Gastroesophageal sphincter (tissue), 4 donors: ENCODE measurements at regions not wholly inside any gene's neighbourhood (a gene's known extent, or its start where the extent isn't known, plus 50 kb on each side); places are given as distances from the start of the nearest gene placed in this dataset.

Experiments
- ATAC-seq: fragments of 150-250 bp; one replicate; pipeline ENCODE4 v1.9.1; 2016; ENCODE audit warnings: mild to moderate bottlenecking, moderate library complexity
- H3K27ac ChIP-seq, 4 donors: fragments of 200-600 bp; sonication (generic) in 3 of 4; 1 replicate in 3 of 4; 2 replicates in 1 of 4; pipeline ENCODE4 v1.5.1; 2016 to 2019
- H3K27me3 ChIP-seq: fragments of 200-600 bp; sonication (generic); one replicate; pipeline ENCODE4 v1.5.1; 2019
- H3K36me3 ChIP-seq, 2 donors: fragments of 200-600 bp; sonication (generic); one replicate each; pipeline ENCODE4 v1.5.1; 2019; ENCODE audit warnings: control low read depth in 1 of 2
- H3K4me1 ChIP-seq, 3 donors: fragments of 200-600 bp; sonication (generic); 1 replicate in 2 of 3; 2 replicates in 1 of 3; pipeline ENCODE4 v1.5.1; 2016 to 2019; ENCODE audit warnings: control low read depth in 2 of 3
- H3K4me3 ChIP-seq, 2 donors: fragments of 200-600 bp; sonication (generic); one replicate each; pipeline ENCODE4 v1.5.1; 2019; ENCODE audit warnings: mild to moderate bottlenecking in 1 of 2, moderate library complexity in 1 of 2
- H3K9me3 ChIP-seq, 3 donors: fragments of 200-600 bp; sonication (generic); one replicate each; pipeline ENCODE4 v1.5.1; 2017 to 2019; ENCODE audit warnings: control low read depth in 2 of 3
- EP300 ChIP-seq: sonication (generic); formaldehyde crosslinking; IDR thresholded peaks from one replicate; pipeline ENCODE4 v1.6.1; 2017; ENCODE audit warnings: antibody characterized with exemption, mild to moderate bottlenecking
- POLR2A ChIP-seq, 2 donors: fragments of 450-650 bp; IDR thresholded peaks; one replicate each; pipeline ENCODE4 v1.6.1; 2017; ENCODE audit warnings: antibody characterized with exemption in 2 of 2, mild to moderate bottlenecking in 2 of 2, moderate library complexity in 1 of 2
- POLR2AphosphoS5 ChIP-seq: sonication (generic); formaldehyde crosslinking; IDR thresholded peaks from one replicate; pipeline ENCODE4 v1.6.1; 2017; ENCODE audit warnings: antibody characterized with exemption
- WGBS, 2 donors: methylation state at CpG; one replicate each; pipeline ENCODE4 v1.1.5; 2018; ENCODE audit warnings: low coverage in 1 of 2; 5-methylcytosine and 5-hydroxymethylcytosine counted together
- TF ChIP-seq, protein P1 (sequence below), 4 experiments: fragments of 200-600 bp in 2 of 4; fragments of 450-650 bp in 2 of 4; sonication (generic) in 1 of 4; IDR thresholded peaks; one replicate each; pipeline ENCODE4 v1.5.1; 2017 to 2019; ENCODE audit warnings: antibody characterized with exemption in 4 of 4, mild to moderate bottlenecking in 2 of 4, moderate library complexity in 2 of 4

DNA sequence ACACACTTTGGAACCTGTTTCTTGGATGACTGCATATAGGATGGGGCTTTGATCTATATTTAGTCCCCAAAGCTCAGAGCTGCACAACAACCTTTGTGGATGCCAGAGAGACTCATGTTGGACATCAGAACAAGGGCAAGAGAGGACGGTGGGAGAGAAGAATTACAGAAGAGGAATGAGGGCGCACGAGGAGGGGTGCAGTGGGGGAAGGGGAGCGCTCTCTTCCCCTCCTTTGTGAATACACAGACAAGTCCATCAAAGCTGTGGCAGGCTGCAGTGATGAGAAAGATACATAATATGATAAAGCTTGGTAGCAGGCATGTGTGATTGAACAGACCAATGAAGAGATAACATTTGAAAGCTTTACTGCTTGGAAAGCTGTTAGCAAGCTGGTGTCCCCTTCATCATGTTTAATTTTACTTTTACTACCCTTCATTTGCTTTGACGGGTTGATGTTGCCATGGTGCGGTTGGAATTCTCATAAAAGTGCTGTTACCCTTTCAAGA, 857.8 kb downstream of the KCNMA1 start:
- no peak overlapping the region for H3K4me3 ChIP-seq
- TF ChIP-seq, protein P1, sequence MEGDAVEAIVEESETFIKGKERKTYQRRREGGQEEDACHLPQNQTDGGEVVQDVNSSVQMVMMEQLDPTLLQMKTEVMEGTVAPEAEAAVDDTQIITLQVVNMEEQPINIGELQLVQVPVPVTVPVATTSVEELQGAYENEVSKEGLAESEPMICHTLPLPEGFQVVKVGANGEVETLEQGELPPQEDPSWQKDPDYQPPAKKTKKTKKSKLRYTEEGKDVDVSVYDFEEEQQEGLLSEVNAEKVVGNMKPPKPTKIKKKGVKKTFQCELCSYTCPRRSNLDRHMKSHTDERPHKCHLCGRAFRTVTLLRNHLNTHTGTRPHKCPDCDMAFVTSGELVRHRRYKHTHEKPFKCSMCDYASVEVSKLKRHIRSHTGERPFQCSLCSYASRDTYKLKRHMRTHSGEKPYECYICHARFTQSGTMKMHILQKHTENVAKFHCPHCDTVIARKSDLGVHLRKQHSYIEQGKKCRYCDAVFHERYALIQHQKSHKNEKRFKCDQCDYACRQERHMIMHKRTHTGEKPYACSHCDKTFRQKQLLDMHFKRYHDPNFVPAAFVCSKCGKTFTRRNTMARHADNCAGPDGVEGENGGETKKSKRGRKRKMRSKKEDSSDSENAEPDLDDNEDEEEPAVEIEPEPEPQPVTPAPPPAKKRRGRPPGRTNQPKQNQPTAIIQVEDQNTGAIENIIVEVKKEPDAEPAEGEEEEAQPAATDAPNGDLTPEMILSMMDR (IDR thresholded peaks at IDR 0.05), result no peak
- TF ChIP-seq POLR2A (IDR thresholded peaks at IDR 0.05), result no peak
- no peak for TF ChIP-seq POLR2AphosphoS5
- TF ChIP-seq EP300, result no peak
- ATAC-seq, result no peak
- no peaks in the 10 kb centered on the region for H3K36me3 ChIP-seq
- WGBS, 2 donors, result 73 to 81% methylated on average over 6 of the region's 6 CpGs
- H3K27ac ChIP-seq, result no peak overlapping the region
- H3K9me3 ChIP-seq, result peaks cover 0 to 5% (median 0%) of the 10 kb centered on the region in 3 donors
- H3K4me1 ChIP-seq, result peaks cover 0 to 12% (median 0%) of the 10 kb centered on the region in 3 donors
- no peaks in the 10 kb centered on the region for H3K27me3 ChIP-seq

DNA sequence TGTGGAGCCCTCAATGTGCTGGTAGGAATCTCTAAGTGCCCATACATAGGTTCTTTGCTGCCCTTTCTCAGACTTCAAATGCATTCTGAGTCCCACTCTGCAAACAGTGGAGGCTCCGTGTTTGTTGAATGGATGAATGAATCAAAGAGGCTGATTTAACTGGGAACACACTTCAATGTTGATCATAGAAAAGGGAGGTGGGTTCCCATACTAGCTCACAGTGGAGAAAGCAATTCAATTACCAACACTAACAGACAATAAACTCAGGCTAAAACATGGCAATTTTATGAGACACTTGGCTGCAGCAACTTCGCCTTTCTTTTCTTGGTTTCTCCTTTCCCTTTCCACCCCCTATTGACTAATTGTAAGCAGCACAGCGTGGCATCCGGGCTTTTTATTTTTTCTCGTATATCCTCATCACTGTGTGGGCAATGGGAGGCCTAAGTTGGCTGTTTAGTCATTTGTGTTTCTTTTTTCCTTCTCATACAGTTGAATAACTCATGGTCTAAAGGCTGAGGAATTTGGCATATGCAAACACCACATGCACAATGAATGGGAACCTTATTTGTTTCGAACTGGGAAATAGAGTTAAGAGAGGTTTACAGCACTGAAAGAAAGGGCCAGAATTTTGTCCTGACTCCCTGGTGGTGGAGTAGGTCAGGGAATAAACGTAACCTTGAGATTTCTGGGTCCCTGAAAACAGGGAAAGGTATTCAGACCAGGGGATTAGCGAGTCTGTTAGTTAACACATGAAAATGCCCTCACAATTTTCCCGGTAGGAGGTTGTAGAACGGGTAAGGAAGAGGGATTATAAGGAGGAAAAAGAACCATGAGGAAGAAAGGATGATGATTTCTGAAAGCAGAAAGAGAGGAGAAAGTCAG, 858.5 kb downstream of the KCNMA1 start:
- Histone ChIP-seq H3K27me3 (no peaks in the 10 kb centered on the region), H3K9me3 (peaks cover 0 to 8% (median 0%) of the 10 kb centered on the region in 3 donors), H3K36me3 (no peaks in the 10 kb centered on the region), H3K4me3 (no peak overlapping the region), H3K4me1 (peaks cover 0 to 5% (median 0%) of the 10 kb centered on the region in 3 donors), H3K27ac (no peak overlapping the region)
- TF ChIP-seq EP300 (no peak), POLR2A (IDR thresholded peaks at IDR 0.05) (no peak), POLR2AphosphoS5 (no peak)
- TF ChIP-seq, protein P1 (IDR thresholded peaks at IDR 0.05), result no peak
- 64 to 75% methylated on average over 8 to 9 of the region's 10 CpGs for WGBS, 2 donors
- no peak for ATAC-seq

- H3K4me3 ChIP-seq, result no peak overlapping the region
- 90 to 100% methylated on average over 2 to 4 of the region's 4 CpGs for WGBS, 2 donors
- no peak for ATAC-seq
- no peaks in the 10 kb centered on the region for H3K36me3 ChIP-seq
- no peaks in the 10 kb centered on the region for H3K4me1 ChIP-seq
- no peak for TF ChIP-seq POLR2AphosphoS5
- H3K27me3 ChIP-seq, result no peaks in the 10 kb centered on the region
- peaks cover 0 to 10% (median 0%) of the 10 kb centered on the region in 3 donors for H3K9me3 ChIP-seq
- no peak overlapping the region for H3K27ac ChIP-seq
These were observed 862.5 kb downstream of the KCNMA1 start for GRCh38 chr10:76774987-76775603.

- TF ChIP-seq POLR2AphosphoS5 (no peak), POLR2A (IDR thresholded peaks at IDR 0.05) (no peak), EP300 (no peak)
- TF ChIP-seq, protein P1 (IDR thresholded peaks at IDR 0.05), result no peak
- ATAC-seq, result no peak
- H3K9me3 ChIP-seq, result peaks cover 0 to 6% (median 0%) of the 10 kb centered on the region in 3 donors
- no peaks in the 10 kb centered on the region for H3K27me3 ChIP-seq
- no peaks in the 10 kb centered on the region for H3K4me1 ChIP-seq
- H3K27ac ChIP-seq, result no peak overlapping the region
- no peak overlapping the region for H3K4me3 ChIP-seq
- H3K36me3 ChIP-seq, result no peaks in the 10 kb centered on the region
These were observed 868.0 kb downstream of the KCNMA1 start for GRCh38 chr10:76769582-76769981.

- TF ChIP-seq POLR2AphosphoS5 (no peak), EP300 (no peak), POLR2A (IDR thresholded peaks at IDR 0.05) (no peak)
- no peak for ATAC-seq
- no peaks in the 10 kb centered on the region for H3K27me3 ChIP-seq
- no peak overlapping the region for H3K27ac ChIP-seq
- WGBS, 2 donors, result 70 to 80% methylated on average over 2 of the region's 2 CpGs
- no peak overlapping the region for H3K4me3 ChIP-seq
- no peaks in the 10 kb centered on the region for H3K36me3 ChIP-seq
- H3K4me1 ChIP-seq, result no peaks in the 10 kb centered on the region
- H3K9me3 ChIP-seq, result peaks cover 0 to 2% (median 0%) of the 10 kb centered on the region in 3 donors
These were observed 868.4 kb downstream of the KCNMA1 start for GRCh38 chr10:76769161-76769560.
